ENCODE measurements at regions not wholly inside any gene's neighbourhood (a gene's known extent, or its start where the extent isn't known, plus 50 kb on each side); places are given as distances from the start of the nearest gene placed in this dataset.
A peak's percentile ranks its signal among the peaks of the same experiment; 100 is the strongest.

- Histone ChIP-seq H3K9me2 (ENCODE audit: insufficient read depth) (no peaks in the 10 kb centered on the region), H4K20me1 (ENCODE audit: insufficient read depth) (no peaks in the 10 kb centered on the region), H2AFZ (no peak overlapping the region), H3F3A (ENCODE audit: insufficient read depth, low read depth) (no peaks in the 10 kb centered on the region), H3K4me2 (no peak overlapping the region), H3K4me1 (replicated peaks; ENCODE audit: insufficient read depth) (no peaks in the 10 kb centered on the region), H3K27me3 (ENCODE audit: insufficient read depth, low read depth) (no peaks in the 10 kb centered on the region), H3K9me3 (ENCODE audit: insufficient read depth, low read depth) (no peaks in the 10 kb centered on the region), H3K27ac (no peak overlapping the region), H3K79me2 (ENCODE audit: low read depth) (no peaks in the 10 kb centered on the region), H3K4me3 (no peak overlapping the region), H3K36me3 (ENCODE audit: low read depth) (no peaks in the 10 kb centered on the region)
- BruUV-seq (replicated peaks): no TSS peak
- DNase-seq: no peak
- CTCF ChIA-PET: no interaction called here
- intact Hi-C loops (cut with micrococcal nuclease; ENCODE audit: unreplicated experiment): no loop called here
- POLR2A ChIA-PET (ENCODE audit: unreplicated experiment): no interaction called here
- TF ChIP-seq EZH2 (IDR thresholded peaks at IDR 0.05; ENCODE audit: low read depth) (no peak), CTCF (conservative IDR thresholded peaks at IDR 0.05) (no peak)
Measured at GRCh38 chr10:10921826-10922461, 95.7 kb upstream of the CELF2 start.

- no peak overlapping the region for H2AFZ ChIP-seq
- H3K27ac ChIP-seq: no peak overlapping the region
- no peaks in the 10 kb centered on the region for H3K36me3 ChIP-seq (ENCODE audit: low read depth)
- no peaks in the 10 kb centered on the region for H3K9me3 ChIP-seq (ENCODE audit: insufficient read depth, low read depth)
- H3F3A ChIP-seq (ENCODE audit: insufficient read depth, low read depth): no peaks in the 10 kb centered on the region
- H4K20me1 ChIP-seq (ENCODE audit: insufficient read depth): no peaks in the 10 kb centered on the region
- no peaks in the 10 kb centered on the region for H3K9me2 ChIP-seq (ENCODE audit: insufficient read depth)
- intact Hi-C loops (cut with micrococcal nuclease; ENCODE audit: unreplicated experiment): no loop called here
- BruUV-seq (replicated peaks): no TSS peak
- H3K4me3 ChIP-seq: no peak overlapping the region
- H3K4me2 ChIP-seq: no peak overlapping the region
- peak in 1 of 2 experiments; percentile 12 for DNase-seq
- no peaks in the 10 kb centered on the region for H3K4me1 ChIP-seq (replicated peaks; ENCODE audit: insufficient read depth)
- H3K27me3 ChIP-seq (ENCODE audit: insufficient read depth, low read depth): no peaks in the 10 kb centered on the region
- TF ChIP-seq EZH2 (IDR thresholded peaks at IDR 0.05; ENCODE audit: low read depth) (no peak), CTCF (conservative IDR thresholded peaks at IDR 0.05) (no peak)
- POLR2A ChIA-PET (ENCODE audit: unreplicated experiment): no interaction called here
- H3K79me2 ChIP-seq (ENCODE audit: low read depth): no peaks in the 10 kb centered on the region
- CTCF ChIA-PET: no interaction called here
Measured at GRCh38 chr10:10923029-10923651, 94.5 kb upstream of the CELF2 start.

- Histone ChIP-seq H3K27me3 (ENCODE audit: insufficient read depth, low read depth) (no peaks in the 10 kb centered on the region), H3F3A (ENCODE audit: insufficient read depth, low read depth) (no peaks in the 10 kb centered on the region), H2AFZ (no peak overlapping the region), H3K4me2 (no peak overlapping the region), H3K79me2 (ENCODE audit: low read depth) (no peaks in the 10 kb centered on the region), H3K36me3 (ENCODE audit: low read depth) (no peaks in the 10 kb centered on the region), H3K9me3 (ENCODE audit: insufficient read depth, low read depth) (no peaks in the 10 kb centered on the region), H3K4me3 (no peak overlapping the region), H4K20me1 (ENCODE audit: insufficient read depth) (no peaks in the 10 kb centered on the region), H3K4me1 (replicated peaks; ENCODE audit: insufficient read depth) (no peaks in the 10 kb centered on the region), H3K27ac (no peak overlapping the region), H3K9me2 (ENCODE audit: insufficient read depth) (no peaks in the 10 kb centered on the region)
- ChIA-PET CTCF (no interaction called here), POLR2A (ENCODE audit: unreplicated experiment) (no interaction called here)
- intact Hi-C loops (cut with micrococcal nuclease; ENCODE audit: unreplicated experiment): no loop called here
- no TSS peak for BruUV-seq (replicated peaks)
- no peak for DNase-seq
- TF ChIP-seq EZH2 (IDR thresholded peaks at IDR 0.05; ENCODE audit: low read depth) (no peak), CTCF (conservative IDR thresholded peaks at IDR 0.05) (no peak)
Measured at GRCh38 chr10:10925667-10926066, 92.0 kb upstream of the CELF2 start.
